HG03460 (cell line): ENCODE measurements at regions not wholly inside any gene's neighbourhood (a gene's known extent, or its start where the extent isn't known, plus 50 kb on each side); places are given as distances from the start of the nearest gene placed in this dataset.

Source experiments
- ATAC-seq: cut with Tn5 transposase; IDR thresholded peaks from one replicate; pipeline ENCODE4 v1.9.1; 2021; ENCODE audit not compliant: unreplicated experiment

DNA sequence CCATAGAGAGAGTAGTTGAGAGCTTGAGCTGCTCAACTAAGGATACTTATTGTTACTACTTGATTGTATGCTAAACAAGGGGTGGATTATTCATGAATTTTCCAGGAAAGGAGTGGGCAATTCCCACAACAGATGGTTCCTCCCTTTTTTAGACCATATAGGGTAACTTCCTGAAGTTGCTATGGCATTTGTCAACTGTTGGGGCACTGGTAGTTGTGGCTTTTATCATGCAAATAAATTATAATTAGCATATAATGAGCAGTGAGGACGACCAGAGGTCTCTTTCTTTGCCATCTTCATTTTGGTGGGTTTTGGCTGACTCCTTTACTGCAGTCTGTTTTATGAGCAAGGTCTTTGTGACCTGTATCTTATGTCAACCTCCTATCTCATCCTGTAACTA is 1403.5 kb upstream of the PABPC4L start:
- no peak for ATAC-seq

DNA sequence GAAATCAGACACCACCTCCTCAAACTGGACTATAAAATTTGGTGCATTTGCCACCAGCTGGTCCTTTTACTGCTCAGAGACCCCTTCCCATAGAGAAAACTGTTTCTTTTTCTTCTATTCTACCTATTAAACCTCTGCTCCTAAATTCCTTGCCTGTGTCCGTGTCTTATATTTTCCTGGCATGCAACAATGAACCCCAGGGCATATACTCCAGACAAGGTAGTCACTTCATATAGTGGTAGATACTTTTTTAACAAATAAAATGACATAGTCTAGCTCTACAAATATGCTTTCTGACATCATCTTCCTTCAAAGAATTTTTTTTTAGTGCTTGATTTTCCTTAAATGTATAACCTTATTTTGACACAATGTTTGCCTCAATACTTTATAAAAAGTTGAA is 1402.9 kb upstream of the PABPC4L start:
- ATAC-seq = no peak

DNA sequence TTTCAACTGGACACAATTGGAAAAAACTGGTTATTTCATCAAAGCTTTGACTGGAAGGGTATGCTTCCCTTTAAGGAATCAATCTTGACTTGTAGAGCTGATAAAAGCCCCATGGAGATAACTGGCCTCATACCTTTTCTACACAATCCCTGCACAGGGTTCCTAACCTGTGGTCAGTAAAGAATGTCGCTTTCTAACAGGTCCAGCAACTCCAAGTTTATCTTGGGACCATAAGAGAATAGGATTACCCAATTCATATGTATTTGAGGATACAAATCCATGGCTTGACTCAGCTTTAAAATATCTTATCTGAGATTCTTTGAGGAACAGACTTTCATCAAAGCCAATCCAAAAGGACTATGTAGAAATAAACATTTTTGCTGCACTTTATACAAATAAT is 1399.8 kb upstream of the PABPC4L start:
- ATAC-seq = no peak

DNA sequence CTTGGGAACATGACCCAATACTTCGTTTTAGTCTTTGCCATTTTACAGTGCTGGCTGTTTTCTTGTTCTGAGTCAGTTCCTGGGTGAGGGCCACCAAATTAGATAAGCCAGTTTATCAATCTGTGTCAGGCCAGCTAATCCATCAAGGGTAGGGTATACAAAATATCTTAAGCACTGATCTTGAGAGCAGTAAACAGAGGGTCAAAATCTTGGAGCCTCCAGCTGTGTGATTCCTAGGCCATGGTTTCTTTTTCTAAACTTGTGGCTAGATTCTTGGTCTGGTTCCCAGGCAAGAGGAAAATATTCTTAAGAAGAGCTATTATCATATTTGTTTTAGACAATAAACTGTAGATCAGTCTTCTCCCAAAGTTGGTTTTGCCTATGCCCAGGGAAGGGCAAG is 1396.6 kb upstream of the PABPC4L start:
- ATAC-seq = no peak

DNA sequence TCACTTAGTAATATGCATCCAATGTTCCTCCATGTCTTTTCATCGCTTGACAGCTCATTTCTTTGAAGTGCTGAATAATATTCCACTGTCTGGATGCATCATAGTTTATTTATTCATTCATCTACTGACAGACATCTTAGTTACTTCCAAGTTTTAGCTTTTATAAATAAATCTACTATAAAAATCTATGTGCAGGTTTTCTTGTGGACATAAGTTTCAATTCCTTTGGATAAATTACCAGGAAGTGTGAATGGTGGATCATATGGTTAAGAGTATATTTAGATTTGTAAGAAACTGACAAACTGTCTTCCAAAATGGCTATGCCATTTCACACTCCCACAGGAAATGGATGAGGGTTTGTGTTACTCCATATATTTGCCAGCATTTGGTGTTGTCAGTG is 1392.9 kb upstream of the PABPC4L start:
- ATAC-seq = no peak

DNA sequence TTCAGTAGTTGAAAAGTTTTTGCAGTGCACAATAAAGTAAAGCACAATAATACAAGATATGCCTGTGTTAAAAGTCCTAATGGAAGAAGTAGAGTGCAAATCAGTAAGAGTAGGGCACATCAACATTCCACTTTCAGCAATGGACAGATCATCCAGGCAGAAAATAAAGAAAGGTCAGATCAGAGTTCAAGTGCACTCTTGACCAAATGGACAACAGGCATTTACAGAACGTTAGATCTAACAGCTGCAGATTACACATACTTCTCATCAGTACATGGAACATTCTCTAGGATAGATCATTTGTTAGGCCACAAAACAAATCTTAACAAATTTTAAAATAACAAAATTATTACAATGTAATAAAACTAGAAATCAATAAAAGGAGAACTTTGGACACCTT is 1373.5 kb upstream of the PABPC4L start:
- no peak for ATAC-seq

DNA sequence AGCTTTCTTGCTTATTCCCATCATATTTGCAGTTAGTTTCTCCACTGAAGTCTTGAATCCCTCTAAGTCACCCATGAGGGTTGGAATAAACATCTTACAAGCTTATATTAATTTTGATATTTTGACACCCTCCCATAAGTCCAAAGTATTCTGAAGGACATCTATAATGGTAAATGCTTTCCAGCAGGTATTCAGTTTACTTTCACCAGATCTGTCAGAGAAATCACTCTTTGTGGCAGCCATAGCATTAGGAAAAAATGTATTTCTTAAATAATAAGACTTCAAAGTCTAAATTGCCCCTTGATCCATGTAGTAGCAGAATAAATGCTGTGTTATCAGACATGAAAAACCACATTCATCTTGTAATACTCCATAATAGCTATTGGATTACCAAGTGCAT is 1371.7 kb upstream of the PABPC4L start:
- no peak for ATAC-seq

DNA sequence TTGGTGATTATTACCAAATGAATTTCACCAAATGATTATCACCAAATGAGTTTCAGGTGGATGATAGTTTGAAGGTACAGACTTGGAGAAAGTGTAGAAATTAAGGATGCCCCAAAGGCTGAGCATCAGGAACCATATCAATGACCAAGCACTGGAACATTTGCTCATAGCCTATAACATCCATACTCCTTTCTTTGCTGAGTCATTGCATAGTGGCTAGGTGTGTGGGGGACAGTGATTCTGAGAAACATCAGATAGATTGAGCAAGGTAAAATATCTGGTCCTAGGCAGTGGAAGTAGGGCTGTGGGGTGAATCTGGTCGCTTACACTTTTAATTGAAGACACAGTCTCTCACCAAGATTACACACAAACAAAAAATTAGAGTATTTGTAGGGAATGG is 1362.5 kb upstream of the PABPC4L start:
- no peak for ATAC-seq

DNA sequence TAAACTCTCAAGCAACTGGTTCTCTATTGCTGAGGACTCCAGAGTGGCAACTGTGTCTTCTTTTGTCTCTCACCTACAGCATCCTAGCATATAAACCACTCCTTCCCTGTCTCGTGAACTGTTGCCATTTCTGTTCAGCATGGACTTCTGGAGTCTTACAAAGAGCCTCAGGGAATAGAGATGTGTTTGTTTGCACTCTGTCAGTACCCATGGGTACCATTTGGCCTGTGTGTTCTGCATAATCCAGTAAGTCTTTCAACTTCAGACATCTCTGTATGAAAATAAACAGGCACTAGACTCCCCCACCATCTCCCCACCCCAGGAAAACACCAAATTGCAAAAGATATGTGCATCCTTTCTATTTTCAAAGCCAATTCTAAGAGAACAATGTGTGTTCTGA is 1351.6 kb upstream of the PABPC4L start:
- ATAC-seq = no peak

DNA sequence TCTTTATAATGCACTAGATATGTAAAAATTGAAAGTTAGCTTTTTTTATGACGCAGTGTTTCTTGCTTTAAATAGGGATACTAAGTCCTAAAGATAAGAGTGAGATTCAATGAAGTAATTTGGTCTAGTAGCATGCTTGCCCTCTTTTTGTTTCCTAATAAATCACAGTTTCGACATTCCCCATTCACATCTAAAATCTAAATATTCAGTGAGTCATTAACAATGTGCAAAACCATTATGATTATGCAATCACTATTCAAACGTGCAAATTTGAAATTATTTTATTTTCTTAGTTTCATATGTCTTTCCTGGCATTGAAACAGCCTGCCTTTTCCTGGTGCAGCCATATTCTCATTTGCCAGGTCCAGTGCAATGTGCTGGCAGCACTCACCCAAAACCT is 1350.5 kb upstream of the PABPC4L start:
- ATAC-seq = no peak

GRCh38 chr4:135548711-135549110 is 1347.1 kb upstream of the PABPC4L start:
- no peak for ATAC-seq

DNA sequence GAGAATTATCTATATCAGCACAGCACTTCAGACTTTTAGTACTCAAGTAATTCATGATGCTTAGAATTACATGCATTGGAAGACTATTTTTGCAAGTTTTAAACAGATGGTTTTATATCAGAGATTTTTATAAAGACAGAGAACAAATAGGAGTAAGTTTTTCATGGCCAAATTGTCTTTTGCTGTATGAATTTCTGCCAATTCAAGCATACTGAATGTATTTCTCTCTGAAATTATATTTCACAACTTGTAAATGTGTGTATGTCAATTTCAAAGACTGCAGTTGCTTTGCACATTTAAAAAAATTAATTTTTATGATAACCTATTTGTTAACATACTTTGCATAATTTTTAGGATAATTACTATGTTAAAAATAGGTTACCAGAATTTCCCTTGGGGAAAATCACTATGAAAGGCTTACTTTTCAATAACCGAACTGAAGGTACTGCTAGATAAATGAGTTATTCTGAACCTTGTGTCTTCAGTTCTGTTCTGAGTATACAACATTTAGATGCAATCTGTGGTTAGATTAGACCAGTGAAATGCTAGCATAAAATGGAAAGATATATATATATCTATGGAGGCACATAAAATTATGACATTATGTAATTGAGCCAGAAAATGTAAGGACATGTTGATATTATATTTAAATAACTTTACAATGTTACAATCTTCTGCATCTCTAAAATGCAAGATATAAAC is 1344.2 kb upstream of the PABPC4L start:
- no peak for ATAC-seq

- ATAC-seq = no peak
Observed at GRCh38 chr4:135538698-135539097, 1337.1 kb upstream of the PABPC4L start.

- ATAC-seq = no peak
Observed at GRCh38 chr4:135533053-135533452, 1331.5 kb upstream of the PABPC4L start.

- ATAC-seq = no peak
Observed at GRCh38 chr4:135532132-135532531, 1330.5 kb upstream of the PABPC4L start.

DNA sequence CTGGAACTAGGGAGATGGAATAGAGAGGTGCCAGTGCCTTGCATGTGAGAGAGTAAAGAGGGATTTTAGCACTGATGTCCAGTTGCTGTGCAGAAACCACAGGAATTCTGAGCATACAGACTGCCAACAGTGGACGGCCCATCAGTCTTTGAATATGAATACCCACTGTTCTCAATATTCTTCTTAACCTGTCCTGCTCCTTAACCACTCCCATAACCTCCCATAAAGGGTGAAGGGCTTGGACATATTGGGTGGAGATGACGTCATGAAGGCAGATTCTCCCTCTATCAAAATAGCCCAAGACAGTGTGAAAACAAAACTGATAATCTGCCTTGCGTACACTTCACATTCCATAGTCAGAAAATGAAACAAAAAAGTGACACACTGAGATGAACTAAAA is 1313.7 kb upstream of the PABPC4L start:
- ATAC-seq = no peak

DNA sequence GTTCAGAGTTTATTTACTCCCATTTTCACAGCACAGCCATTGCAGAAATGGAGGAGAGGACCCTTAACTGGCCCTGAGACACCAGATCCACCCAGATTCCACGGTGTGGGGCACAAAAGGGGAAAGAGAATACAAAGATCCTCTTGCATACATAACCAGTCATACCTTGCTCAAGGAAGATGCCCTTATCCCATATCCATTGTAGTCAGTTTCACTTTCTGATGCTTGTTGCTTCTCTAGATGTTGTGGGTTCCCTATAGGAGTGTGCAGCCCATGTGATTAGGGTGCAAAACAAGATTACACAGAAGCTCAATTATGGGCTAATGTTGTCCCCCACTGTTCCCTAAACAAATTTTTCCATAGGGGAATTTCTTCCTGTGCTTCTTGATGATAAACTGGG is 1309.0 kb upstream of the PABPC4L start:
- ATAC-seq = no peak

- ATAC-seq = no peak
Observed at GRCh38 chr4:135508006-135508714, 1306.6 kb upstream of the PABPC4L start.

DNA sequence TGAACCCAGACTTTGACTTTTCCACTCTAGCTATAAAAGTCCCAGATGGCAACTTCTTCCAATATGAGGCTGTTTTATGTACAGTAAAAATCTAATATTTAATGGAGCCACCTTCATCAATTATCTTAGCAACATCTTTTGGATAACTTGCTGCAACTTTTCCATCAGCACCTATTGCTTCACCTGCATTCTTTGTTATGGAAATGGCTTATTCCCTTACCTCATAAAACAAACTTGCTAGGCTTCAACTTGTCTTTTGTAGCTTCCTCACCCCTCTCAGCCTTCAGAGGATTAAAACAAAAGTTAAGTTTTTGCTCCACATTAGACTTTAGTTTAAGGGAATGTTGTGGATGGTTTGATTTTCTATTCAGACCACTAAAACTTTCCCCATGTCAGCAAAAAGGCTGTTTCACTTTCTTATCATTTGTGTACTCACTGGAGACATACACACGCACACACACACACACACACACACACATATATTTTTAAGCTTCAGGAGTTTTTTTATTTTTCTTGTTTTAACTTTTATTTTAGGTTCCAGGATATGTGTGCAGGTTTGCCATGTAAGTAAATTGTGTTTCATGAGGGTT is 1296.1 kb upstream of the PABPC4L start:
- no peak for ATAC-seq

DNA sequence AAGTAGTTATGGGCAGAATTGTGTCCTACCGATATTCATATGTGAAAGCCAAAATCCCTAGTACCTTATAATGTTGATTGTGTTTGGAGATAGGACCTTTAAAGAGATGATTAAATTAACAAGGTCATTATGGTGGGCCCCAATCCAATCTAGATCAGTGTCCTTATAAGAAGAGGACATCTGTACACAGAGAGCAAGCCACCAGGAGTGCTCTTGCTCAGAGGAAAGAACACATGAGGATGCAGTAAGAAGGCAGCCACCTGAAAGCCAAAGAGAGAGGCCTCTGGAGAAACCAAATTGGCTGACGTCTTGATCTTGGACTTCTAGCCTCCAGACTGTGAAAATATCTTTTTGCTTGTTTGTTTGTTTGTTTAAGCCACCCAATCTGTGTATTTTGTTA is 1290.8 kb upstream of the PABPC4L start:
- no peak for ATAC-seq

- no peak for ATAC-seq
Observed at GRCh38 chr4:135485371-135485770, 1283.8 kb upstream of the PABPC4L start.

- ATAC-seq = no peak
Observed at GRCh38 chr4:135476272-135476671, 1274.7 kb upstream of the PABPC4L start.
